ENCODE measurements at regions not wholly inside any gene's neighbourhood (a gene's known extent, or its start where the extent isn't known, plus 50 kb on each side); places are given as distances from the start of the nearest gene placed in this dataset.

DNA sequence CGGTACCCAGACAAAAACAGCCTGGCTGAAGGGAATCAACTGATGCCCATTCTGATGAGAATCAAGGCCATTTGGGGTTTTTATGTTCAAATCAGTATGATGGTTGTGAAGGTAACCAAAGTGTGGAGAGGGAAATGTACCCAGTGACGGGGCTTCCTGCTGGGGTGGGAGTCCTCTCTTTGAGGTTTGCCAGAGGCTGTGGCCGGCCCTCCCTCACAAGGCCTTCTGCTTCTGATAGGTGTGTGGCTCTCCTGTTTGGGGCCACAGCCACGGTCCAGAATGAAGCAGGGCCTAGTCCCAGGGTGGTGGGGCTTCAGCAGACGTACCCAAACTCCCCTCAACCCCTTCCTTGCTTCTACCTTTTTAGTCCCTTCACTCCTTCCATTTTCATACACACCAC is 86.7 kb upstream of the NAA20 start:
- DNase-seq = no peak

DNA sequence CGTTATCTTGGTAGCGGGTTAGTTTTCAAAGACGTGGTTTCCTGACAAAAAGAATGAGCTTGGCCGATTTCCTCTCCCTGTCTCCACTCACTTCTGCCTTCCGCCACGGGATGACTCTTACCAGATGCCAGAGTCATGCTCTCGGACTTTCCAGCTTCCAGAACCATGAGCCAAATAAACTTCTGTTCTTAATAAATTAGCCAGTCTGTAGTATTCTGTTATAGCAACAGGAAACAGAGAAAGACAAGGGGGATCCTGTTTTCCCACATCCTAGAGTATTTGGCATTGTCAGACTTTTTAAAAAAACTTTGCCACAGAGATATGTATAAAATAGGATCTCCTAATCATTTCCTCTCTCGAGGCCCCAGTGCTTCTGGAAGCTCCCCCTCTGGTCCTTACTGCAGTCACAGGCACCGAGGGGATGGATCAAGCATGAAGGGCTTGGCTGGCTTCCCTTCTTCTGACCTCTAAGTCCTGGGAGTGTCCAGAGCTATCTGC is 84.9 kb upstream of the NAA20 start:
- DNase-seq = no peak

DNA sequence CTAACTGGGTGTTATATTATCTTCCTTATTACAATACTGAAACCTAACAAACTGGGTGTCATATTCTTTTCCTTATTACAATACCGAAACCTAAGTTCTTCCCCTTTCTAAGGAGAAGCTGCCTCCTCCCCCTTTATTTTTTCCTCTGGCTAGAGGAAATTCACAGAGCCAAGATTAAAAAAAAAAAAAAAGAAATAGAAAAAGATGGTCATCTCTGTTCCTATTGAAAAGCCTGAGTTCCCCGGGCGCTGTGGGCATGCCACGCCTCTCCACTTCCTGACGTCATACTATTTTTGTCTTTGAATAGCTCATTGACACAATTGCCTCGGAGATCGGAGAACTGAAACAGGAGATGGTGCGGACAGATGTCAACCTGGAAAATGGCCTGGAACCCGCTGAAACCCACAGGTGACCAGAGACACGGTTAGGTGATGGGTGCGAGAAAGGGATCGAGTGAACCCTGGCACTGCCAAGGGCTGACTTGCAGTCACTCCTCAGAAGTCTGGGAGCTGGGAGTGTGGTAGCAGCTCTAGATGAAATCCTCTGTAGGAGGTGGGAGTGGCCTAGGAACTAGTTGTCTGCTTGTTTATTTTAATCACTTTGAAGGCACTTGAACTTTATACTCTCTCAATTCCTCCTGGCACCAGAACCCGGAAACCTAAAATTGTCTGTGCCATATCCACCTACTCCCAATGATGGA is 82.2 kb upstream of the NAA20 start:
- DNase-seq = no peak

DNA sequence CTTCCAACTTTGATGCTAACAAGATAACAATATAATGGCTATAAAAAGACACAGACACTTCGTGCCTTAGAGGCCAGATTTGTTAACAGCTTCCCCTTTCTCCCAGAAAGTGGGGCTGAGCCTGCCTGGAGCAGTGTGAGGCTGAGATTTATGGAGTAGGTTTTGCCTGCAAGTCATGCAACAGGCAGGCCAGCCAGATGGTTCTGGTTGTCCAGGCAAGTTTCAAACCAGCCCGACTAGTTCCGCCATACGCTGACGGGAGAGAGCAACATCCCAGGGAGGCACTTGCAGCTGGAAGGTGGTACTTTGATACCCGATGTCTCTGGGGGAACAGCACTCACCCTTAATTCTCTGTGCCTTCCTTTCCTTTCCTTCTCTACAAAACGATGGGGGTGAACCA is 81.3 kb upstream of the NAA20 start:
- DNase-seq = no peak

DNA sequence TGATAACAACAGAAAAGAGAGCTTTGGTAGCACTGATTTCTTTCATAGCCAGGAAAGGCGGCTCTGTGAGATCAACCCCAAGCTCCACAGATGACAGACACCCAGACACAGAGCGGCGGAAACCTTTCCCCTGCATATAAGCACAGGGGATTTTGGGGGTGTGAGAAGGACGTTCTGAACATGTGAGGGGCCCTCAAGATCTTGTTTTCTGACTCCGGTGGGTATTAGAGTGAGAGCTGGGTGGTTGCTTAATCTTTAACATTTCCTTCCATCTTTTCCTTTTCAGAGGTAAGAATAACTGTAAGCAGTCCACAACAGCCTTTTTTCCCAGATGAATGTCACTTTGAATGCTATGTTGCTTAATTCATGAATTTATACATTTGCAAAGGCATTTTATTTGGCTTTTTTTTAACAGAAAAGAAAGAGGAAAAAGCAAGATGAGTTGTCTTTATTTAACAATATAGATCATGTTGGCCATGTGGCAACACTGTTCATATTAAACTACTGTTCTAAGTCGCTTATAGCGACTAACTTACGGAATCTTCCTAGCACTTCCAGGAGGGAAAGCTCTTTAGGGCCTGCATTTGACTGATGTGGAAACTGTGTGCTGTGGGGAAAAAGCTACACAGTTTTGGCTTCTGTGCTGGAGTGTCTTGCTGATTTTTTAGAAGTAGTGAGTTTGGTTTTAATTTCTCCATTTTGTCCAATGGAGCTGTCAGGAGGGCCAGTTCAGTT is 80.5 kb upstream of the NAA20 start:
- no peak for DNase-seq

DNA sequence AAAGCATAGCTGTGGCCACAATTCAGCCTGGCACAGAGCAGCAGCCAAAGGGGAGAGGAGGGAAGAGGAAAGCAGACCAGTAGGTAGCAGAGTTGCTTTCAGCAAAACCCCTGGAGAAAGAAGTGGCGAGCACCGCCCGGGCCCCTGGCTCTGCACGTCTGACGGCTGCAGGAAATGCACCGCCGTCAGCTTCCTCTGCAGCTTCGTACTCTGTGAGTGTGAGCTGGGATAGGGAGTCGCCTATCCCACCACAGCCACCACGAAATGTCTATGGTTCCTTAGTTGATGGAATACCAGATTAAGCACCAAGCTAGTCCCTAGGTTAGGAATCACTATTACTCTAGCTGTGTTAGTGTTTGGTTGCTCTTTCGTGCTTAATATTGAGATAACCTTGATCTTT is 79.9 kb upstream of the NAA20 start:
- DNase-seq = peak; percentile 63

DNA sequence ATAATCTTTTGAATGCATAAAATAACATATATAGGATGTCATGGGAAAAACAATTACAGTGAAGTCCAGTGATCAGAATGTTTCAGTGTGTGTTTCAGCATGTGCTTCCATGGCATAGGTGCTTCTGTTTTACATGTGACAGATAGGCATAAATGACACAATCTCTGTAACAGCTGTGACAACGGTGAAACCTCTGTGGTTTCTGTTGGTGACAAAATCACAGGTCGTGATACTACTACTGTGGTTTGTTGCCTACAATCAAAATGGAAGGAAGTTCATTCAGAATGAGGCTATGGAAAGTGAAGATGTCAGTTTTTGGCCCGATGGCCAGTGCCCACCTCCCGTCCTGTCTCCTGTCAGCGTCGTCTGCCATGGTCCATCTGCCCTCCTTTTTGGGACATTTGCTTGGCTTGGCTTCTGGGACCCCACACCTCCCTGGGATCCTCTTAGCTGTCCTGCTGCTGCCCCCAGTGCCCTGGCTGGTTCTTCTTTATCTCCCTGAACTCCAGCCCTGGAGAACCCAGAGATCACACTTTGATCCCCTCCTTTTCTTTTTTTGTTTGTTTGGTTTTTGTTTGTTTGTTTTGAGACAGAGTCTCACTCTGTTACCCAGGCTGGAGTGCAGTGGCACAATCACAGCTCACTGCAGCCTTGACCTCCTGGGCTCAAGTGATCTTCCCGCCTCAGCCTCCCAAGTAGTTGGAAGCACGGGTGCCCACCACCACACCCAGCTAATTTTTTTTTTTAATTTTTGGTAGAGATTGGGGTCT is 79.3 kb upstream of the NAA20 start:
- no peak for DNase-seq

DNA sequence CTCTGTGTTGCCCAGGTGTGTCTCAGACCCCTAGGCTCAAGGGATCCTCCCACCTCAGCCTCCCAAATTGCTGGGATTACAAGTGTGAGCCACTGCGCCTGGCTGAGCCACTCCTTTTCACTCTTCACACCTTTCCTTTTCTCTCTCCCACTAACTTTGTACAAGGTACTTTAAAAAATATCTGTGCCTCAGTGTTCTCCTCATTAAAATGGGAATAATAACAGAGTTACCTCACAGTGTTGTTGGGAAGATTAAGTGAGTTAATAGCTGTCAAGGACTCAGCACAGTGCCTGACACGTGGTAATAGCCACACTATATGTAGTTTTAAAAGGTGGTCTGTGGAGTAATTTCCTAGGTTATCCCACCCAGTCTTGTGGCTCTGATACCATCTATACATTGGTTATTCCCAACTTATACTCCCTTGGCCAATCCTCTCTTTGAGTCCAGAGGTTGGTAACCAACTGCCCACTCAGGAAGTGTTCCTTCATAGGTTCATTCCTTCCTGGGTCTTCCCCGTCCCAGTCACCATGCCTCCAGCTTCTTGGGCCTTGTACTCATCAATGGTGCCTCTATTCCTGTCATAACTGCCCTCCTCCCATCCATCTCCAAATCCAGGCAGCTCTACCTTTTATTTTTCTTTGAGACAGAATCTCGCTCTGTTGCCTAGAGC is 78.6 kb upstream of the NAA20 start:
- no peak for DNase-seq

DNA sequence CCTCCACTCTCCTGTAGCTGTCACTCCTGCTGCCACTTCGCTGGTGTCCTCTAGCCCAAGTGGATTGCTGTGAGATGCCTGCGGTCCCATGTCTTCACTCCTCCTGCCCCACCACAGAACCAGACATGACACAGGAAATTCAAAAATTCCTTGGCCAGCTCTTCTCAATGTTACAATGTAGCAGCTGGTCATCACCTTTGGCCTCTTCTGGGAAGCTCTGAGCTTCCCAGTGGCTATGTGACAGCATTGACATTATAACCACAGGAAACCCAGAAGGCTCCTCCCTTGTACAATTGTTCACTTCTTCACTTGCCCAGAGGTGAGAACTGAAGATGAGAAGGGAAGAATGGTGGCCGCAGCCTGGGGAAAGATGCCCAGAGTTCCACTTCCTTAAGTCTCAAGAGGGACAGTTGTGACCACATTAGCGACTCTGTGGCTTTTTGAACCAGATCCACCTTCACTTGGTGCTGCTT is 76.1 kb upstream of the NAA20 start:
- DNase-seq = no peak

DNA sequence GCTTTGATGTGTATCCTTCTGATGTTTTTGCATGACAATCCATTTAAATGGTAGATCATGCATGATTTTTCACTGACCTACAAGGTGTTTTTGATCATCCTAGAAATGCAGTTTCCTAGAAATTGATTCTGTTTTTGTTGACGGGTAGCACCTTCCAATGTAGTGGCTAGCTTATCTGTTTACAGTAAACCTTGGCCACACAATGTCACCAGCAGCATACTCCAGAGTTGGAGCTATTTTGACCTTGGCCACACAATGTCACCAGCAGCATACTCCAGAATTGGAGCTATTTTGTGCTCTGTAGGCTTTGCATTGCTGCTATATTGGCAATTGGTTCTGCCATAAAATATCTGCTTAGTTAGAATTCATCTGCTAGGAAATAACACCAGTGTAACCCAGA is 74.6 kb upstream of the NAA20 start:
- DNase-seq = no peak

DNA sequence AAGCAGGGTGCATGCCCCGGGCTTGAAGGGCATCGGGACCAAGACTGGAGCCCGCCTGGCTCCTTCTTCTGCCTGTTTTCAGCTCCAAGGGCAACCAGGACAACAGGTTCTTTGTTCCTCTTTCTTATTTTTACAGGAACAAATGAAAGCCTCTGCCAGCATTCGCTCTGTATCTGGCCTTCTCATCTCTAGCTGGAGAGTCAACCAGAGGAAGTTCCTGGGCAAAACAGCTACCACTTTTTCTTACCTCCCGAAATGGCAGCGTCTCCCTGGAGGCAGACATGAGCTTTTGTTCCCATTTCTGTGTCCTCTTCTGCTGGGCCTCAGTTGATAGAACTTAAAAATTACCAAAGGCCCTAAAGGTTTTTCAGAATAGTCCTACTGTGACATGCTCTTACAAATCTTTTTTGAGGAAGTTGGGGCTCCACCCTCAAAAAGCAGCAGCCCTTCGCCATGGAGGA is 74.1 kb upstream of the NAA20 start:
- DNase-seq = no peak

DNA sequence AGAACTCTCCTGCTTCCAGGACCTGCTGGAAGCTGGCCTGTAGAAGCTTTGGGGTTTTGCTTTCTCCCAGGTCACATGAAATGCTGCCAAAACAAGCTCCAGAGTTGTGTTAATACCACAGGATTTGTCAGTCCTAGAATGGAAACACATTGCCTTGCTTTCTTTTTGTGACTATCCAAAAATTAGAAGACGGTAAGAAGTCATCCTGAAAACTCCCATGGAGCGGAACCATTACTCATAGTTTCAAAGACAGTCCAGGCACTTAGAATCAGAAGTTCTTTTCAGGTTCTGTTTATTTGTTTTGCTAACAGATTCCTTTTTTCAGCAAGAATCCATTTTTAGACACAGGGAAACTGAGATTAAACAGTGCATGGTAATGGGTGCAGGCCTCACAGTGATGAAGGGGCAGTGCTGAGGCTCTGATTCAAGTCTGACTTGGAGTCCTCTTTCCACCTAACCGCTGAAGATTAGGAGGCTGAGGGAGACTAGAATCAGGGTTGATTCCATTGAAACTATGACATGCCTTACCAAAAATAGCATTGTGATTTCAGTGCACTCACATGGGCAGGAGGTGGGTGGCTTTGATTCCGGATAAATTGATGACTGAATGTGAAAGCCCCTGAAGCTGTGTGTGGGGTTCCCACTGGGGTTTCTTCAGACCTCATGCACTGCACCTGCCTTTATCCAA is 72.2 kb upstream of the NAA20 start:
- DNase-seq = peak; percentile 60

DNA sequence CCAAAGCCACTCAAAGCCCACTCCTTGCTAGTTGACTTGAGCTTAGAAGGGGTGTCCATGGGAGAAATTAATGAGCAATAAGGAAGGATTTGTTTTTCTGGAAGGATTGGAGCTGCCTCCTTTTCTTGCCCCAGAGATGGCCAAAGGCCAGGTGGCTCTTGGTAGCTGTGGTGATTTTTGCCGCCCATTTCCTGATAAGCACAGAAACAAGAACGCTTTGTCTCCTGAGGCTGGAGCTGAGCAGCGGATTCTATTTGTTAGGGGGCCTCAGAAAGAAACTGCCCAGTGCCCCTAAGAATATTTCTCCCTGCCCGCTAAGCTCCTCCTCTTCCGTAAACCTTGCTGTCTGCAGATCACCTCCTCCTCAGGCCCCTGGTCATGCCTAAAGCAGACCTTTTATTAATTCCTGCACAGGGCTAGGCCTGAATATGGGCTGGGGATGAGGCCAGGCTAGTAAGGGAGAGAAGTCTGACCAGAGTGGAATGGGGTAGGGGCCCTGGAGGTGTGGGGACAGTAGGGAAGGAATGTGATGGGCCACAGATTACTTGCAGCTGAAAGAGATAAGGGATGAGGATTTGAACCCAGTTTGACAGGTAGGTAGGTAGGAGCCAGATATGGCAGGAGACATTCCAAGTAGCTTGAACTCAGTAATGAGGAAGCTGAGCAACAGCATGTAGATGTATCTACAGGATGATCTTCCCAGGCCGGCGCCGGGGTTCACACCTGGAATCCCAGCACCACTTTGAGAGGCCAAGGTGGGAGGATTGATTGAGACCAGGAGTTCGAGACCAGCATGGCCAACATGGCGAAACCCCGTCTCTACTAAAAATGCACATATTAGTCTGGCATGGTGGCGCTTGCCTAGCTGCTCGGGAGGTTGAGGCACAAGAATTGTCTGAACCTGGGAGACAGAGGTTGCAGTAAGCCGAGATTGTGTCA is 71.2 kb upstream of the NAA20 start:
- no peak for DNase-seq

DNA sequence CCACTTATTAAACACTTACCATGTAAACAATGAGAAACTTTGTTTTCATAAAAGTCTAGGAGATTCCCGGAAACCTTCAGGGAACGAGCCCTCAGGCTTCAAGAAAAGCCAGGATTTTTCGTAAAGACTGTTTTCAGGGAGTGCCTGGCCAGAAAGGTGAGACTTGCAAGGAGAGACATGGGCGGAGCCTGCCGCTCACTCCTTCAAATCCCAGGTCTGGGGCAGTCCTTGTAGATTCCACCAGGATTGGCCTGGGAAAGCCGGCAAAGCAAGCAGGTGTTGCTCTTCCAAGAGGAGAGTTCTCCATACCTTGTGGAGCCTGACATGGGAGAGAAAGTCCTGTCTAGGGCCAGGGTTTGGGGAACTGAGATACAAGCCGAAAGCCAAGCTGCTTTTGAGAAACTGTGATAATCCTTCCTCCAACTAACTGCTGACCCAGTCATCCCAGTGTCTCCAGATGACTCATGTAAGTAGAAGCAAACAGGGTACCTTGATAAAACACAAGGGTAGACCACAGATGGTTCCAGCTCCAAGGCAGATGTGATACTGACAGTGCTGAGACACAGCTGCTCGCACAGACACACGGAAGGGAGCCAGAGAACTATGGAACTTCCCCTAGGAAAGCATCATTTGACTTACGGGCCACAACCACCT is 69.4 kb upstream of the NAA20 start:
- DNase-seq = no peak

DNA sequence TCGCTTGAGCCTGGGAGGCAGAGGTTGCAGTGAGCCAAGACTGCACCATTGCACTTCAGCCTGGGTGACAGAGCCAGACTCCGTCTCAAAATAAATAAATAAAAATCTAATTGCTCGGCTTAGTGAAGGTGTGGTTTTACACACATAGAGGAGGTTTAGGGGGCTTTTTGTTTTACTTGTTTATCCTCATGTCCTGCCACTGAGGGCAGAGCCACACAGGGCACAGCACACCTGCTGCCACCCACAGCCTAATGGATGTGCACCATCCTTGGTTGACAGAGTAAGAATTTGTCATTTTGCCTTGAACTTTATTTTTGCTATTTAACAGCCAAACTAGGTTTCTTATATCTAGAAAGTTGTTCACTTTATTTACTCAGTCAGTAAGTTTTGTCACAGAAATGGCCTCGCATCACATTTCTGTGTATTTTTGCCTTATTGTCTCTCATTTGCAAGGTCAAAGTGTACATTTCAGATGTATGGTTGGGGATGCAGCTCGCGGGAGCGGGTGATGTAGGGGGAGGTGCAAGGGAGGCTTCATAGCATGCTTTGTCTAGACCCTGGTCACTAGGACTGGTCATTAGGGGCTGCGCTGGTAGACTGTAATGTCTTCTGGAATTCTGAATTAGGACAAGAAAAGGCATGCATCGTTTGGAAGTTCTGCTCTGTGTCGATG is 67.8 kb upstream of the NAA20 start:
- DNase-seq = no peak

DNA sequence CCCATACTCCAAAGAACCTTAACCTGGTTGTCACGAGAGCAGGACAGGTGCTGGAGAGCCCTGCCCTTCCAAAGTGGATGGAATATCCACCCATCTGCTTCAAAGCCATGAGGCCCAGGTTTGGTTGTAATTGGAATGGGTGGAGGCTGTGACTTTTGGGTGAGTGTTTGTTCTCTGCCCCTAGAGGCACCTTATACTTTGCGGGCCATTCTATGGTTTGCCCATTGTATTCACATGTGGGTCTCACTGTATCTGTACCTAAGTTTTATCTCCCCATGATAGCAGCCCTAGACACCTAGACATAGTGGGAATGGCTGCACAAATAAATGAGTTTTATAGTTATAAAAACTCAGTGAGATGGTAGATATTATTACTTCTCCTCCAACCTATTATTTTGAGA is 67.1 kb upstream of the NAA20 start:
- DNase-seq = no peak

DNA sequence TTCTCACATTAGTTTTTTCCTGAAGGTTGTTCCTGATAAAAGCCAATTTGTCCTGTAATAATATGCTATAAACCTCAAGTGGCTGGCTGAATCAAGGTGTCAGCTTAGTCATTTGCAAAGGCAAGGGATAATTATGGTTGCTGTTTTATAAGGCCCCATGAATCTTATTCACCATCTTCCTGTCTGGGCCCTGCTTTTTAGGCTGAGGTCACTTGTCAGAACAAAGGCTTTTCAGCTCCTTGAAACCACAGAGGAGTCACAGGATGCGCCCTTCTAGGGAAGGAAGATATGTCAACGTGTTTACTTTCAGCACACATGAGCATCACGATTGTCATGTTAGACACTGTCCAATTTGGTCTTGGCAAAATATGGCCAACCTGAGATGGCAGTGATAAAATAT is 64.8 kb upstream of the NAA20 start:
- DNase-seq = no peak

DNA sequence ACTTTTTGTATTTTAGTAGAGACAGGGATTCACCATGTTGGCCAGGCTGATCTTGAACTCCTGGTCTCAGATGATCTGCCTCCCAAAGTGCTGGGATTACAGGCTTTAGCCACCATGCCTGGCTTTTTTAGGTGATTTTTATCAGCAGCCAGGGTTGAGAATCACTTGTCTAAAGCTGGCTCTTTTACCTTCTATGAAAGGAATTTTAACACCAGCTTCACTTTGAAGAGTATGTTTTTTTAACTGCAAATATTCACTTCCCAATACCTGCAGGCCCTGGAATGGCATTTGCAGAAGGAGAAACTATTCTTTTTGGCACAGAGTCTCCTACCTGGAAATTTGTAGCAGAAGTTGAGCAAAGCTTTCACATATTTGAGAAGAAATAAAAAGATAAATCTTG is 63.6 kb upstream of the NAA20 start:
- DNase-seq = no peak

DNA sequence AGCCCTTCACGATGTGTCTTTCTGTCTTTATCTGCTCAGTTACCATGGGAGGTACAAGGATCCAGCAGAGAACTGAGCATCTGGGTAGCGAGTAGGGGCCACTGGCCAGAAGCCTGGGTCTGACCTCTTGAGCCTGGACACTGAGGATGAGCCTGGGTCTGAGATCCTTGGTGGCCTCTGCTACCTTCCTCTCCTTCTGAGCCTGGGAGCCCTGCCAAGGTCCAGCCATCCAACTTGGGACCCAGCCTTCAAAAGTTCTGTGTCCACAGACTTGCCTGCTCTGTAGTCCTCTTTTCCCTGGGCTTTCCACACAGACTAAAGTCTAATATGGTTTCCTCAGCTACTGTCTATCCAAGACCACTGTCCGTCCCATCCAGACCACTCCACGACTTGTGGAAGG is 60.2 kb upstream of the NAA20 start:
- no peak for DNase-seq

DNA sequence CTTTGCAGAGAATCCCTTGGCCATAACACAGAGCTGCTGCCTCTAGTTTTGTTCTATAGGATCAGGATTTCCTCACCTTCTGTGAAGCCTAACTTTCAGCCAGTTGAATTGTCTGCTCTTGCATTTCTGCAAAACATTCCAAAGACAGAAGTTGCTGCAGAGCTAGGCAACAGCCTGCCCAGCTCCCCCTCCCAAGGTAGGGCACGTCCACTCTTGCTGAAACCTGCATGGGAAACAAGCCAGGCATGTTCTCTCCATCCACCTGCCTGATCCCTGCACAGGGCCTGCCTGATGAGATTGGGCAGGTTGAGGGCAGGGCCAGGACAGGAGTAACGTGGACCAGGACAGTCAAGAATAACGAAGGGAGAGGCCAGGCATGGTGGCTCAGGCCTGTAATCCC is 58.9 kb upstream of the NAA20 start:
- DNase-seq = no peak

Measured in activated CD8-positive, alpha-beta memory T cell treated with anti-CD3 and anti-CD28 coated beads, Interleukin-2, amount 50 U/mL, for 48 hours (primary cell).